Endothelial cell of umbilical vein (primary cell): ENCODE measurements at regions not wholly inside any gene's neighbourhood (a gene's known extent, or its start where the extent isn't known, plus 50 kb on each side); places are given as distances from the start of the nearest gene placed in this dataset.

ENCODE experiments used
- BruUV-seq: library from RNA; stranded (reverse); fragments of 400-500 nt; replicated peaks from 2 replicates; lab custom pipeline; 2021; lab: Mats Ljungman, UMichigan
- CTCF ChIA-PET: fragments of 300-600, 350-600 bp; sonication (Branson Sonifier 250); formaldehyde crosslinking; loops from one replicate; lab custom pipeline; 2021; ENCODE audit warnings: antibody characterized with exemption, inconsistent platforms; lab: Charles Lee
- POLR2A ChIA-PET: fragments of 300-600, 350-600 bp; sonication (Branson Sonifier 250); formaldehyde crosslinking; loops from one replicate; lab custom pipeline; 2021; ENCODE audit warnings: antibody characterized with exemption, inconsistent platforms; lab: Charles Lee
- DNase-seq: peaks from one replicate; pipeline ENCODE4 v3.0.0-alpha.2; 2011; ENCODE audit warnings: low read depth, low spot score
- FAIRE-seq: peaks from 2 replicates; lab custom pipeline; 2011; peaks lifted over from hg19 to GRCh38; lab: Jason Lieb, UNC
- H2AFZ ChIP-seq: 2 replicates; pipeline ENCODE4 v1.6.0; 2012; ENCODE audit warnings: low read depth, low read length, control low read depth, inconsistent platforms
- H3K27ac ChIP-seq: 2 replicates; pipeline ENCODE4 v1.5.1; 2011; ENCODE audit warnings: low read depth, mild to moderate bottlenecking, control low read depth, low read length, moderate library complexity; ENCODE audit not compliant: insufficient read depth
- H3K27me3 ChIP-seq, 2 experiments: 2 replicates each; pipeline versions ENCODE4 v1.6.0 to v1.6.1; 2011; ENCODE audit warnings: low read length in 2 of 2, mixed read lengths in 1 of 2; ENCODE audit not compliant: control insufficient read depth in 2 of 2, insufficient read depth in 2 of 2
- H3K36me3 ChIP-seq, 2 experiments: 2 replicates in 1 of 2; 3 replicates in 1 of 2; pipeline ENCODE4 v1.5.1; 2011; ENCODE audit warnings: low read length in 2 of 2, mild to moderate bottlenecking in 1 of 2, moderate library complexity in 1 of 2; ENCODE audit not compliant: control insufficient read depth in 2 of 2, insufficient read depth in 2 of 2; ENCODE audit errors: extremely low read depth in 1 of 2
- H3K4me1 ChIP-seq: 3 replicates; pipeline ENCODE4 v1.5.1; 2011; ENCODE audit warnings: mild to moderate bottlenecking, low read length; ENCODE audit not compliant: control insufficient read depth, insufficient read depth; ENCODE audit errors: extremely low read depth
- H3K4me2 ChIP-seq: 2 replicates; pipeline ENCODE4 v1.6.1; 2011; ENCODE audit warnings: low read length, control low read depth, mixed read lengths; ENCODE audit not compliant: insufficient read depth
- H3K4me3 ChIP-seq, 3 experiments: fragments of 200-600 bp in 1 of 3; sonication (generic), shearing (Covaris generic) in 1 of 3; replicated peaks in 1 of 3; 2 replicates each; pipeline ENCODE4 v1.5.1; 2011 to 2016; ENCODE audit warnings: control low read depth in 3 of 3, low read length in 3 of 3, mild to moderate bottlenecking in 2 of 3, inconsistent platforms in 1 of 3, low read depth in 1 of 3, moderate library complexity in 1 of 3; ENCODE audit not compliant: insufficient read depth in 1 of 3
- H3K79me2 ChIP-seq: 2 replicates; pipeline ENCODE4 v1.6.0; 2012; ENCODE audit warnings: low read length, inconsistent platforms; ENCODE audit not compliant: control insufficient read depth, insufficient read depth
- H3K9ac ChIP-seq: replicated peaks from 2 replicates; pipeline ENCODE3; 2011; ENCODE audit warnings: low read length, control low read depth; ENCODE audit not compliant: insufficient read depth; ENCODE audit errors: extremely low read depth
- H3K9me1 ChIP-seq: replicated peaks from 3 replicates; pipeline ENCODE4 v1.6.0; 2011; ENCODE audit warnings: mild to moderate bottlenecking, low read length; ENCODE audit not compliant: control insufficient read depth, insufficient read depth; ENCODE audit errors: extremely low read depth
- H3K9me3 ChIP-seq: replicated peaks from 2 replicates; pipeline ENCODE4 v1.5.1; 2012; ENCODE audit warnings: low read length, inconsistent platforms; ENCODE audit not compliant: control insufficient read depth, insufficient read depth
- H4K20me1 ChIP-seq: replicated peaks from 2 replicates; pipeline ENCODE3; 2011; ENCODE audit warnings: mild to moderate bottlenecking, low read length; ENCODE audit not compliant: control insufficient read depth, insufficient read depth; ENCODE audit errors: extremely low read depth
- EZH2 ChIP-seq: IDR thresholded peaks from 2 replicates; pipeline ENCODE4 v1.6.1; 2012; ENCODE audit warnings: borderline replicate concordance, low read depth, mild to moderate bottlenecking, moderate library complexity, low read length, inconsistent platforms; ENCODE audit not compliant: severe bottlenecking
- FOS ChIP-seq: IDR thresholded peaks from 2 replicates; pipeline ENCODE4 v1.6.1; 2011; ENCODE audit warnings: mild to moderate bottlenecking, low read length, moderate library complexity, borderline replicate concordance; ENCODE audit not compliant: insufficient read depth
- GATA2 ChIP-seq: IDR thresholded peaks from 2 replicates; pipeline ENCODE4 v1.7.0; 2011; ENCODE audit warnings: low read depth, mild to moderate bottlenecking, moderate library complexity, mixed read lengths, low read length; ENCODE audit not compliant: insufficient read length, insufficient read depth
- JUN ChIP-seq: IDR thresholded peaks from 2 replicates; pipeline ENCODE4 v1.6.1; 2011; ENCODE audit warnings: borderline replicate concordance, low read depth; ENCODE audit not compliant: insufficient read length, insufficient read depth
- MYC ChIP-seq: IDR thresholded peaks from one replicate; pipeline ENCODE4 v1.6.1; 2011; ENCODE audit warnings: mild to moderate bottlenecking, low read depth, low read length
- POLR2A ChIP-seq: IDR thresholded peaks from 2 replicates; pipeline ENCODE4 v1.6.1; 2012; ENCODE audit warnings: low read depth, mild to moderate bottlenecking, control low read depth, low read length
- POLR2AphosphoS5 ChIP-seq: IDR thresholded peaks from 2 replicates; pipeline ENCODE4 v1.6.1; 2012; ENCODE audit warnings: low read depth, mild to moderate bottlenecking, control low read depth, low read length, moderate library complexity; ENCODE audit not compliant: insufficient read depth
- dilution Hi-C: fragments of 300-500 bp; cut with MboI; formaldehyde crosslinking; loops from one replicate; pipeline ENCODE4 v1.15.0; 2019; ENCODE audit warnings: low sequenced_read_pairs; ENCODE audit not compliant: extremely low pct_ligation_motif_present
- intact Hi-C: fragments of 100-400 bp; cut with micrococcal nuclease; formaldehyde crosslinking; loops from one replicate; pipeline ENCODE4 v1.10.0; 2022
- TF ChIP-seq, protein P1 (sequence below): IDR thresholded peaks from 2 replicates; pipeline ENCODE4 v1.6.1; 2011; ENCODE audit not compliant: insufficient read depth, insufficient read length
- TF ChIP-seq, protein P2 (sequence below), 2 donors: IDR thresholded peaks; 1 replicate in 1 of 2; 2 replicates in 1 of 2; pipeline ENCODE4 v1.5.1; 2011; ENCODE audit warnings: low read length in 2 of 2, mild to moderate bottlenecking in 2 of 2, moderate library complexity in 2 of 2, control low read depth in 1 of 2, inconsistent platforms in 1 of 2, low read depth in 1 of 2; ENCODE audit not compliant: insufficient read depth in 1 of 2; ENCODE audit errors: extremely low read depth in 1 of 2

DNA sequence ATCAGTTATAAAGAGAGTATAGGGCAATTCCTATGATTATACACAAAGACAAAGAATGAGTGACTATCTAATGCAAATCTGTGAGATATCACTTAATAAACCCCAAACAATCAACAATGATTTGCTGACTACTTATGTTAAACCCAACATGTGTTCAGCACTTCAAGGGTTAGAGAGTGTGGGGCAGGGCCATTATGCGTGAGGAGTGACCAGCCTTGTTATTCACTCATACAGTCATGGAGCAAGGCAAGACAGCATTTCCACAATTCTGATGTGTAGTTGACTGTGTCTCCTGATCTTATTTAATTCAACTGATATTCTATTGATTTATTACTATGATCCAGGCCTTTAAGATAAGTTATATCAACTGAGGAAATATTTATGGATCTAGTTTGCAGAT is 251.7 kb downstream of the CYRIA start:
- BruUV-seq = no TSS peak
- H3K9me3 ChIP-seq = no peaks in the 10 kb centered on the region
- H3K4me3 ChIP-seq = no peak overlapping the region
- CTCF ChIA-PET = no interaction called here
- FAIRE-seq = no peak
- intact Hi-C loops (no loop called here), dilution Hi-C loops (no loop called here)
- H3K9me1 ChIP-seq = no peaks in the 10 kb centered on the region
- H3K36me3 ChIP-seq = no peaks in the 10 kb centered on the region
- H3K9ac ChIP-seq = no peak overlapping the region
- DNase-seq = no peak
- H3K27ac ChIP-seq = no peak overlapping the region
- TF ChIP-seq MYC (no peak), GATA2 (no peak), POLR2A (no peak), POLR2AphosphoS5 (no peak), EZH2 (no peak), FOS (no peak), JUN (no peak)
- TF ChIP-seq, protein P1, sequence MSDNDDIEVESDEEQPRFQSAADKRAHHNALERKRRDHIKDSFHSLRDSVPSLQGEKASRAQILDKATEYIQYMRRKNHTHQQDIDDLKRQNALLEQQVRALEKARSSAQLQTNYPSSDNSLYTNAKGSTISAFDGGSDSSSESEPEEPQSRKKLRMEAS = no peak
- TF ChIP-seq, protein P2, sequence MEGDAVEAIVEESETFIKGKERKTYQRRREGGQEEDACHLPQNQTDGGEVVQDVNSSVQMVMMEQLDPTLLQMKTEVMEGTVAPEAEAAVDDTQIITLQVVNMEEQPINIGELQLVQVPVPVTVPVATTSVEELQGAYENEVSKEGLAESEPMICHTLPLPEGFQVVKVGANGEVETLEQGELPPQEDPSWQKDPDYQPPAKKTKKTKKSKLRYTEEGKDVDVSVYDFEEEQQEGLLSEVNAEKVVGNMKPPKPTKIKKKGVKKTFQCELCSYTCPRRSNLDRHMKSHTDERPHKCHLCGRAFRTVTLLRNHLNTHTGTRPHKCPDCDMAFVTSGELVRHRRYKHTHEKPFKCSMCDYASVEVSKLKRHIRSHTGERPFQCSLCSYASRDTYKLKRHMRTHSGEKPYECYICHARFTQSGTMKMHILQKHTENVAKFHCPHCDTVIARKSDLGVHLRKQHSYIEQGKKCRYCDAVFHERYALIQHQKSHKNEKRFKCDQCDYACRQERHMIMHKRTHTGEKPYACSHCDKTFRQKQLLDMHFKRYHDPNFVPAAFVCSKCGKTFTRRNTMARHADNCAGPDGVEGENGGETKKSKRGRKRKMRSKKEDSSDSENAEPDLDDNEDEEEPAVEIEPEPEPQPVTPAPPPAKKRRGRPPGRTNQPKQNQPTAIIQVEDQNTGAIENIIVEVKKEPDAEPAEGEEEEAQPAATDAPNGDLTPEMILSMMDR (IDR thresholded peaks at IDR 0.05; ENCODE audit: extremely low read depth in 1 of 2, insufficient read depth in 1 of 2, low read depth in 1 of 2, low read length in 2 of 2) = no peak
- no peaks in the 10 kb centered on the region for H3K4me1 ChIP-seq
- H3K4me2 ChIP-seq = no peak overlapping the region
- POLR2A ChIA-PET = no interaction called here
- no peaks in the 10 kb centered on the region for H3K79me2 ChIP-seq
- no peaks in the 10 kb centered on the region for H3K27me3 ChIP-seq
- H2AFZ ChIP-seq = no peak overlapping the region
- no peaks in the 10 kb centered on the region for H4K20me1 ChIP-seq
